Loucy (cell line): ENCODE measurements at regions not wholly inside any gene's neighbourhood (a gene's known extent, or its start where the extent isn't known, plus 50 kb on each side); places are given as distances from the start of the nearest gene placed in this dataset.

Experiments used
- CTCF ChIP-seq: fragments of 200-600 bp; sonication (generic); conservative IDR thresholded peaks from 2 replicates; pipeline ENCODE4 v1.5.1; 2014; ENCODE audit warnings: mild to moderate bottlenecking, antibody characterized with exemption, low read length
- EZH2phosphoT487 ChIP-seq: fragments of 200-600 bp; IDR thresholded peaks from 2 replicates; pipeline ENCODE4 v1.6.1; 2018; ENCODE audit warnings: antibody characterized with exemption, mild to moderate bottlenecking, moderate library complexity, borderline replicate concordance

DNA sequence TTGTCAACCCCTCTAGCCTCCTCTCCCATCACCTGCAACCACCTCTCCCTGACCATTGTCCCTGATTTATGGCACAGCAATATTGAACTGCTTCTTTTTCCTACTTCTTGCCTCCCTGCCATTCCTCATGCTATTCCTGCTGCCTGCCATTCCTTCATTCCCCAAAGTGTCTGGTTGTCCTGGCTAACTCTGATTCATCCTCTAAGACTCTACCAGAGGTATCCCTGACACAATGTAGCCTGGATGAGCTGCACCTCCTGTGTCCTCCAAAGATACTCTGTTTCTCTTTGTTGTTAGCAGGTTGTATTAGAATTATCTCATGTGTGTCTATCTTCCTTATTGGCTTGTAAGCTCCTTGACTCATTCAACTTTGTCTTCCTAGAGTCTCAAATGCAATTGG, 53.5 kb upstream of the PTPN3 start:
- TF ChIP-seq CTCF = no peak
- TF ChIP-seq EZH2phosphoT487 = no peak
